Natural killer cell (primary cell): ENCODE measurements at regions not wholly inside any gene's neighbourhood (a gene's known extent, or its start where the extent isn't known, plus 50 kb on each side); places are given as distances from the start of the nearest gene placed in this dataset.

ENCODE experiments used
- ATAC-seq, 3 donors: fragments of 150-1000 bp in 2 of 3; fragments of 200-7000 bp in 1 of 3; cut with Tn5 transposase; 1 replicate in 1 of 3; 2 replicates in 2 of 3; pipeline ENCODE4 v1.10.0; 2021; ENCODE audit warnings: mild to moderate bottlenecking in 2 of 3, moderate library complexity in 2 of 3
- DNase-seq, 2 donors: peaks; one replicate each; pipeline versions ENCODE4 v3.0.0 to v3.0.0-alpha.2; 2013 to 2021; ENCODE audit warnings: mixed read lengths in 1 of 2
- H3K27ac ChIP-seq: one replicate; pipeline ENCODE4 v1.5.1; 2013; ENCODE audit warnings: mild to moderate bottlenecking, low read length
- H3K27me3 ChIP-seq: one replicate; pipeline ENCODE4 v1.6.1; 2013; ENCODE audit warnings: low read length; ENCODE audit not compliant: control insufficient read depth, insufficient read depth
- H3K36me3 ChIP-seq: one replicate; pipeline ENCODE4 v1.6.1; 2013; ENCODE audit warnings: low read length; ENCODE audit not compliant: control insufficient read depth, insufficient read depth
- H3K4me1 ChIP-seq: one replicate; pipeline ENCODE4 v1.6.1; 2013; ENCODE audit warnings: low read length; ENCODE audit not compliant: control insufficient read depth, insufficient read depth
- H3K4me3 ChIP-seq: one replicate; pipeline ENCODE4 v1.5.1; 2013; ENCODE audit warnings: low read length
- H3K9me3 ChIP-seq: one replicate; pipeline ENCODE4 v1.6.1; 2013; ENCODE audit warnings: low read length; ENCODE audit not compliant: control insufficient read depth, insufficient read depth
- H3K27ac Mint-ChIP-seq, 2 donors: one replicate each; pipeline ENCODE4 v1.8.0; 2022; ENCODE audit warnings: mild to moderate bottlenecking in 2 of 2, mixed read lengths in 2 of 2, moderate library complexity in 1 of 2
- H3K27me3 Mint-ChIP-seq, 2 donors: one replicate each; pipeline ENCODE4 v1.8.0; 2022; ENCODE audit warnings: low read depth in 2 of 2, mixed read lengths in 2 of 2
- H3K36me3 Mint-ChIP-seq: one replicate; pipeline ENCODE4 v1.8.0; 2022; ENCODE audit warnings: mixed read lengths
- H3K4me1 Mint-ChIP-seq, 2 donors: one replicate each; pipeline ENCODE4 v1.8.0; 2022; ENCODE audit warnings: mixed read lengths in 2 of 2
- H3K4me3 Mint-ChIP-seq: one replicate; pipeline ENCODE4 v1.8.0; 2022; ENCODE audit warnings: mild to moderate bottlenecking, moderate library complexity, mixed read lengths
- H3K9me3 Mint-ChIP-seq, 2 donors: one replicate each; pipeline ENCODE4 v1.8.0; 2022; ENCODE audit warnings: mixed read lengths in 2 of 2
- WGBS: methylation state at CpG from one replicate; pipeline ENCODE4 v1.1.7; 2013; ENCODE audit warnings: missing lambda C conversion rate; ENCODE audit not compliant: insufficient coverage; 5-methylcytosine and 5-hydroxymethylcytosine counted together
- intact Hi-C: fragments of 100-400 bp; cut with micrococcal nuclease; formaldehyde crosslinking; loops from one replicate; pipeline ENCODE4 v1.14.2; 2022
- TF ChIP-seq, protein P1 (sequence below): fragments of 200-600 bp; IDR thresholded peaks from one replicate; pipeline ENCODE4 v1.8.0; 2022; ENCODE audit warnings: antibody characterized with exemption

DNA sequence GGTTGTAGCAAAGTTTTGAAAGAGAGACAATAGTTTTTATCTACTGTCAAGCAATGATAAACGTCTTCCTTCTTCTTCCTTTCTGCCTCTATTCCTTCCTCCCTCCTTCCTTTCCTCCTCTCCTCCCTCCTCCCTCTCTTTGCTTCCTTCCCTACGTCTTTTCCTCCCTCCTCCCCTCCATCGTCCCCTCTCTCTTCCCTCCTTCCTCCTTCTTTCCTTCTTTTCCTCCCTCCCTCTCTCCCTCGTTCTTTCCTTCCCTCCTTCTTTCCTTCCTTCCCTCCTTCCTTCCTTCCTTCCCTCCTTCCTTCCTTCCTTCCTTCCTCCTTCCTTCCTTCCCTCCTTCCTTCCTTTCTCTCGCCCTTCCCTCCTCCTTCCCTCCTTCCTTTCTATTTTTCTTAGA, 82.8 kb upstream of the KCNA1 start:
- Mint-ChIP-seq H3K27me3 (no peaks in the 10 kb centered on the region), H3K4me3 (peak overlapping the region; percentile 43), H3K4me1 (peaks cover 62 to 63% of the 10 kb centered on the region in 2 donors), H3K27ac (peak overlapping the region; percentile 71 to 75), H3K9me3 (no peaks in the 10 kb centered on the region), H3K36me3 (no peaks in the 10 kb centered on the region)
- ATAC-seq (no peak), DNase-seq (no peak)
- no peaks in the 10 kb centered on the region for H3K9me3 ChIP-seq
- H3K4me3 ChIP-seq, result no peak overlapping the region
- intact Hi-C loops, result no loop called here
- H3K36me3 ChIP-seq, result no peaks in the 10 kb centered on the region
- no peaks in the 10 kb centered on the region for H3K27me3 ChIP-seq
- no peak overlapping the region for H3K27ac ChIP-seq
- peaks cover 43% of the 10 kb centered on the region for H3K4me1 ChIP-seq
- TF ChIP-seq, protein P1, sequence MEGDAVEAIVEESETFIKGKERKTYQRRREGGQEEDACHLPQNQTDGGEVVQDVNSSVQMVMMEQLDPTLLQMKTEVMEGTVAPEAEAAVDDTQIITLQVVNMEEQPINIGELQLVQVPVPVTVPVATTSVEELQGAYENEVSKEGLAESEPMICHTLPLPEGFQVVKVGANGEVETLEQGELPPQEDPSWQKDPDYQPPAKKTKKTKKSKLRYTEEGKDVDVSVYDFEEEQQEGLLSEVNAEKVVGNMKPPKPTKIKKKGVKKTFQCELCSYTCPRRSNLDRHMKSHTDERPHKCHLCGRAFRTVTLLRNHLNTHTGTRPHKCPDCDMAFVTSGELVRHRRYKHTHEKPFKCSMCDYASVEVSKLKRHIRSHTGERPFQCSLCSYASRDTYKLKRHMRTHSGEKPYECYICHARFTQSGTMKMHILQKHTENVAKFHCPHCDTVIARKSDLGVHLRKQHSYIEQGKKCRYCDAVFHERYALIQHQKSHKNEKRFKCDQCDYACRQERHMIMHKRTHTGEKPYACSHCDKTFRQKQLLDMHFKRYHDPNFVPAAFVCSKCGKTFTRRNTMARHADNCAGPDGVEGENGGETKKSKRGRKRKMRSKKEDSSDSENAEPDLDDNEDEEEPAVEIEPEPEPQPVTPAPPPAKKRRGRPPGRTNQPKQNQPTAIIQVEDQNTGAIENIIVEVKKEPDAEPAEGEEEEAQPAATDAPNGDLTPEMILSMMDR, result no peak
- 71% methylated on average over 5 of the region's 5 CpGs for WGBS

DNA sequence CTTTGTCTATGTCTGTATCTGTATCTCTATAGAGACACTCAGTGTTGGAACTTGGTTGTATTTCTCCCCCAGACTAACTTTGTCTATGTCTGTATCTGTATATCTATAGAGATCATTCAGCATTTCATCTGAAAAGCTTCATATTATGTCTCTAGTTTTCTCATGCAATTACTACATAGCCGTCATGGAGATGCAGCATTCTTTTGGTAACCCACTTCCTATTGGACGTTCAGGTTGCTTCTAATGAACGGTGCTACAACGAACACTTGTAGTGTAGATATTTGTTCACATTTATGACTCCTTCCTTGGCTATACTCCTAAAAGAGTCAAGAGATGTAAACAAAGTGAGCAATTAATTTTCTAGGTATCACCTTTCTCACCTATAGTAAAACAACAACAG, 81.5 kb upstream of the KCNA1 start:
- no CpG with 5 or more reads among the region's 4 CpGs for WGBS
- H3K27me3 Mint-ChIP-seq, result no peaks in the 10 kb centered on the region
- H3K4me3 Mint-ChIP-seq, result peak overlapping the region; percentile 41
- DNase-seq (no peak), ATAC-seq (no peak)
- Histone ChIP-seq H3K4me1 (peaks cover 43% of the 10 kb centered on the region), H3K27ac (no peak overlapping the region), H3K27me3 (no peaks in the 10 kb centered on the region), H3K9me3 (no peaks in the 10 kb centered on the region), H3K36me3 (no peaks in the 10 kb centered on the region), H3K4me3 (no peak overlapping the region)
- no peaks in the 10 kb centered on the region for H3K36me3 Mint-ChIP-seq
- peaks cover 62 to 63% of the 10 kb centered on the region in 2 donors for H3K4me1 Mint-ChIP-seq
- TF ChIP-seq, protein P1, result no peak
- peak overlapping the region; percentile 71 to 75 for H3K27ac Mint-ChIP-seq
- intact Hi-C loops, result no loop called here
- H3K9me3 Mint-ChIP-seq, result no peaks in the 10 kb centered on the region

DNA sequence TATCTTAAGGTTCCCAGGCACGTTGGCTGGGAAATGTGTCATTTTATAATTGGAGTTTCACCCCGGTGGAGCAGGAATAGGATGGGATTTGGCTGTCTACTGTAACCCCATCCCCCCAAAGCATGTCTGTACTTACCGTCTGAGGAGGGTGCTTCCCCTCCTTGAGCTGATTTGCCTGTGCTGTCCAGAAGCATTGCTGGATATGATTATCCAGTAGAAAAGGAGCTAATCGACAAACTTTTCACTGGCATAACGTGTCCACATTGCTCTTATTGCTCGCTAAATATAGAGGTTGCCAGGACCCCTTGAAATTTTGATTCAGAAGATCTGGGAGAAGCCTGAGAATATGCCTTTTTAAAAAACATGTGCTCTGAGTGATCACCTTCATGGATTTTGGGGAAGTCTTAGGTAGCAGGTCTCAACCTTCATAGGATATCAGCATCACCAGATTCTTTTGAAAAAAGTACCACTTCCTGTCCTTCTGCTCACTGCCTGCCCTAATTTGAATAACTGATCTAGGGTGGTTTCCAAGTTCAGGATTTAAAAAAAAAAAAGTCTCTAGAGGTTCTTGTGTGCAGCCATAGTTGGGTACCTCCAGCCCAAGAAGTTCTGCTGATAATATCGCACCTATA, 80.4 kb upstream of the KCNA1 start:
- peak overlapping the region; percentile 71 to 75 for H3K27ac Mint-ChIP-seq
- intact Hi-C loops, result no loop called here
- H3K4me3 ChIP-seq, result no peak overlapping the region

More for the DNA sequence above, 80.4 kb upstream of the KCNA1 start:
- H3K36me3 Mint-ChIP-seq, result no peaks in the 10 kb centered on the region
- peaks cover 59% of the 10 kb centered on the region in 2 donors for H3K4me1 Mint-ChIP-seq
- DNase-seq (peak in 1 of 2 donors; percentile 71), ATAC-seq (peak; percentile 76 to 86 (median 85))
- H3K4me3 Mint-ChIP-seq, result peak overlapping the region; percentile 85
- no peaks in the 10 kb centered on the region for H3K9me3 Mint-ChIP-seq
- Histone ChIP-seq H3K36me3 (no peaks in the 10 kb centered on the region), H3K27me3 (no peaks in the 10 kb centered on the region), H3K9me3 (no peaks in the 10 kb centered on the region), H3K27ac (peak overlapping the region; percentile 31), H3K4me1 (peaks cover 43% of the 10 kb centered on the region)
- no peaks in the 10 kb centered on the region for H3K27me3 Mint-ChIP-seq
- TF ChIP-seq, protein P1, result no peak
- 12% methylated on average over 7 of the region's 7 CpGs for WGBS
